ENCODE measurements at regions not wholly inside any gene's neighbourhood (a gene's known extent, or its start where the extent isn't known, plus 50 kb on each side); places are given as distances from the start of the nearest gene placed in this dataset.

- TF ChIP-seq EZH2 (IDR thresholded peaks at IDR 0.05) (no peak), FOXP2 (optimal IDR thresholded peaks at IDR 0.05; ENCODE audit: control extremely low read depth, extremely low read length, insufficient read depth) (no peak)
Observed at GRCh38 chrX:138865093-138865649, 153.7 kb upstream of the FGF13 start.

Data from SK-N-MC (cell line).